ENCODE measurements at regions not wholly inside any gene's neighbourhood (a gene's known extent, or its start where the extent isn't known, plus 50 kb on each side); places are given as distances from the start of the nearest gene placed in this dataset.

- DNase-seq: no peak
- BruUV-seq (replicated peaks): no TSS peak
- H3K27me3 Mint-ChIP-seq (ENCODE audit: unreplicated experiment): no peaks in the 10 kb centered on the region
- no peak overlapping the region for H3K4me3 Mint-ChIP-seq (ENCODE audit: low read depth, unreplicated experiment)
- no peak overlapping the region for H3K27ac Mint-ChIP-seq (ENCODE audit: unreplicated experiment)
- H3K36me3 Mint-ChIP-seq (ENCODE audit: insufficient read depth, unreplicated experiment): no peaks in the 10 kb centered on the region
- peaks cover 3% of the 10 kb centered on the region for H3K9me3 Mint-ChIP-seq (ENCODE audit: low read depth, unreplicated experiment)
- no peaks in the 10 kb centered on the region for H3K4me1 Mint-ChIP-seq (ENCODE audit: low read depth, unreplicated experiment)
- no peak for TF ChIP-seq CTCF (IDR thresholded peaks at IDR 0.05; ENCODE audit: unreplicated experiment)
- intact Hi-C loops (cut with micrococcal nuclease; ENCODE audit: unreplicated experiment): no loop called here
- CTCF ChIA-PET: no interaction called here
Observed at GRCh38 chr1:88126467-88126866, 557.6 kb upstream of the PKN2 start.

GRCh38 chr1:88133991-88134390, 550.1 kb upstream of the PKN2 start:
- H3K27me3 Mint-ChIP-seq (ENCODE audit: unreplicated experiment): no peaks in the 10 kb centered on the region
- H3K27ac Mint-ChIP-seq (ENCODE audit: unreplicated experiment): no peak overlapping the region
- TF ChIP-seq CTCF (IDR thresholded peaks at IDR 0.05; ENCODE audit: unreplicated experiment): no peak
- intact Hi-C loops (cut with micrococcal nuclease; ENCODE audit: unreplicated experiment): no loop called here
- no peak for DNase-seq
- no TSS peak for BruUV-seq (replicated peaks)
- H3K4me1 Mint-ChIP-seq (ENCODE audit: low read depth, unreplicated experiment): no peaks in the 10 kb centered on the region
- CTCF ChIA-PET: no interaction called here
- H3K36me3 Mint-ChIP-seq (ENCODE audit: insufficient read depth, unreplicated experiment): no peaks in the 10 kb centered on the region
- no peak overlapping the region for H3K4me3 Mint-ChIP-seq (ENCODE audit: low read depth, unreplicated experiment)
- no peaks in the 10 kb centered on the region for H3K9me3 Mint-ChIP-seq (ENCODE audit: low read depth, unreplicated experiment)

GRCh38 chr1:88134983-88135921, 548.8 kb upstream of the PKN2 start:
- no peak for DNase-seq
- intact Hi-C loops (cut with micrococcal nuclease; ENCODE audit: unreplicated experiment): no loop called here
- Mint-ChIP-seq H3K36me3 (ENCODE audit: insufficient read depth, unreplicated experiment) (no peaks in the 10 kb centered on the region), H3K4me3 (ENCODE audit: low read depth, unreplicated experiment) (no peak overlapping the region), H3K9me3 (ENCODE audit: low read depth, unreplicated experiment) (no peaks in the 10 kb centered on the region), H3K4me1 (ENCODE audit: low read depth, unreplicated experiment) (no peaks in the 10 kb centered on the region), H3K27ac (ENCODE audit: unreplicated experiment) (no peak overlapping the region), H3K27me3 (ENCODE audit: unreplicated experiment) (no peaks in the 10 kb centered on the region)
- no peak for TF ChIP-seq CTCF (IDR thresholded peaks at IDR 0.05; ENCODE audit: unreplicated experiment)
- CTCF ChIA-PET: interaction anchor here (0.6 to 1.2 kb wide), 2 partner anchors 20 to 24 kb away, joined by 3 read pairs; no protein-coding TSS in a partner anchor
- no TSS peak for BruUV-seq (replicated peaks)

- peaks cover 18% of the 10 kb centered on the region for H3K4me1 Mint-ChIP-seq (ENCODE audit: low read depth, unreplicated experiment)
- no peak for TF ChIP-seq CTCF (IDR thresholded peaks at IDR 0.05; ENCODE audit: unreplicated experiment)
- DNase-seq: no peak
- H3K36me3 Mint-ChIP-seq (ENCODE audit: insufficient read depth, unreplicated experiment): no peaks in the 10 kb centered on the region
- H3K4me3 Mint-ChIP-seq (ENCODE audit: low read depth, unreplicated experiment): no peak overlapping the region
- BruUV-seq (replicated peaks): no TSS peak
- intact Hi-C loops (cut with micrococcal nuclease; ENCODE audit: unreplicated experiment): no loop called here
- no peak overlapping the region for H3K27ac Mint-ChIP-seq (ENCODE audit: unreplicated experiment)
- H3K9me3 Mint-ChIP-seq (ENCODE audit: low read depth, unreplicated experiment): no peaks in the 10 kb centered on the region
- CTCF ChIA-PET: interaction anchor here (1.6 kb wide), 1 partner anchor 10 kb away, joined by 3 read pairs; no protein-coding TSS in a partner anchor
- no peaks in the 10 kb centered on the region for H3K27me3 Mint-ChIP-seq (ENCODE audit: unreplicated experiment)
Observed at GRCh38 chr1:88139633-88140032, 544.4 kb upstream of the PKN2 start.
